ENCODE measurements at regions not wholly inside any gene's neighbourhood (a gene's known extent, or its start where the extent isn't known, plus 50 kb on each side); places are given as distances from the start of the nearest gene placed in this dataset.

- no peak for TF ChIP-seq CTCF (conservative IDR thresholded peaks at IDR 0.05; ENCODE audit: low read depth, low read length)
- TF ChIP-seq EZH2phosphoT487 (IDR thresholded peaks at IDR 0.05; ENCODE audit: borderline replicate concordance, low read length) = no peak
These were observed 116.0 kb upstream of the INHBA start for GRCh38 chr7:41818765-41819398.
